ENCODE measurements at regions not wholly inside any gene's neighbourhood (a gene's known extent, or its start where the extent isn't known, plus 50 kb on each side); places are given as distances from the start of the nearest gene placed in this dataset.

GRCh38 chr1:117783606-117784396 lies 145.6 kb downstream of the GDAP2 start:
- no TSS peak for BruUV-seq (replicated peaks)
- CTCF ChIA-PET, result no interaction called here

GRCh38 chr1:117788014-117788413 lies 141.4 kb downstream of the GDAP2 start:
- no TSS peak for BruUV-seq (replicated peaks)
- Histone ChIP-seq H3K27ac (ENCODE audit: low read depth, low read length, poor library complexity, severe bottlenecking) (no peak overlapping the region), H3K4me3 (ENCODE audit: low read depth, low read length, poor library complexity, severe bottlenecking) (no peak overlapping the region), H3K4me1 (ENCODE audit: insufficient read depth, low read length, poor library complexity, severe bottlenecking) (no peaks in the 10 kb centered on the region), H3K36me3 (ENCODE audit: insufficient read depth, low read length, poor library complexity, severe bottlenecking) (no peaks in the 10 kb centered on the region), H3K27me3 (replicated peaks; ENCODE audit: insufficient read depth, low read depth, low read length, poor library complexity) (no peaks in the 10 kb centered on the region), H3K9me3 (ENCODE audit: low read depth, low read length, poor library complexity, severe bottlenecking) (no peaks in the 10 kb centered on the region)
- ChIA-PET CTCF (no interaction called here), POLR2A (ENCODE audit: low non-redundant PET) (no interaction called here)
- DNase-seq (ENCODE audit: low spot score), result no peak
- TF ChIP-seq EZH2 (IDR thresholded peaks at IDR 0.05; ENCODE audit: borderline replicate concordance, low read depth, low read length, poor library complexity, severe bottlenecking), result no peak
- TF ChIP-seq CTCF (conservative IDR thresholded peaks at IDR 0.05; ENCODE audit: low read depth, low read length), result no peak
- intact Hi-C loops (cut with micrococcal nuclease; ENCODE audit: unreplicated experiment), result no loop called here

More at GRCh38 chr1:117783606-117784396, 145.6 kb downstream of the GDAP2 start:
- H3K4me3 ChIP-seq (ENCODE audit: low read depth, low read length, poor library complexity, severe bottlenecking), result no peak overlapping the region
- no peaks in the 10 kb centered on the region for H3K4me1 ChIP-seq (ENCODE audit: insufficient read depth, low read length, poor library complexity, severe bottlenecking)
- H3K27me3 ChIP-seq (replicated peaks; ENCODE audit: insufficient read depth, low read depth, low read length, poor library complexity), result no peaks in the 10 kb centered on the region
- no peak overlapping the region for H3K27ac ChIP-seq (ENCODE audit: low read depth, low read length, poor library complexity, severe bottlenecking)
- DNase-seq (ENCODE audit: low spot score), result no peak
- TF ChIP-seq EZH2 (IDR thresholded peaks at IDR 0.05; ENCODE audit: borderline replicate concordance, low read depth, low read length, poor library complexity, severe bottlenecking), result no peak
- no peak for TF ChIP-seq CTCF (conservative IDR thresholded peaks at IDR 0.05; ENCODE audit: low read depth, low read length)
- no peaks in the 10 kb centered on the region for H3K36me3 ChIP-seq (ENCODE audit: insufficient read depth, low read length, poor library complexity, severe bottlenecking)
- POLR2A ChIA-PET (ENCODE audit: low non-redundant PET), result no interaction called here
- no peaks in the 10 kb centered on the region for H3K9me3 ChIP-seq (ENCODE audit: low read depth, low read length, poor library complexity, severe bottlenecking)
- intact Hi-C loops (cut with micrococcal nuclease; ENCODE audit: unreplicated experiment), result no loop called here

GRCh38 chr1:117793413-117793812 lies 136.0 kb downstream of the GDAP2 start:
- no peak for DNase-seq (ENCODE audit: low spot score)
- ChIA-PET POLR2A (ENCODE audit: low non-redundant PET) (no interaction called here), CTCF (no interaction called here)
- Histone ChIP-seq H3K4me3 (ENCODE audit: low read depth, low read length, poor library complexity, severe bottlenecking) (no peak overlapping the region), H3K4me1 (ENCODE audit: insufficient read depth, low read length, poor library complexity, severe bottlenecking) (no peaks in the 10 kb centered on the region), H3K27me3 (replicated peaks; ENCODE audit: insufficient read depth, low read depth, low read length, poor library complexity) (no peaks in the 10 kb centered on the region), H3K9me3 (ENCODE audit: low read depth, low read length, poor library complexity, severe bottlenecking) (no peaks in the 10 kb centered on the region), H3K27ac (ENCODE audit: low read depth, low read length, poor library complexity, severe bottlenecking) (no peak overlapping the region), H3K36me3 (ENCODE audit: insufficient read depth, low read length, poor library complexity, severe bottlenecking) (no peaks in the 10 kb centered on the region)
- TF ChIP-seq CTCF (conservative IDR thresholded peaks at IDR 0.05; ENCODE audit: low read depth, low read length), result no peak
- no peak for TF ChIP-seq EZH2 (IDR thresholded peaks at IDR 0.05; ENCODE audit: borderline replicate concordance, low read depth, low read length, poor library complexity, severe bottlenecking)
- intact Hi-C loops (cut with micrococcal nuclease; ENCODE audit: unreplicated experiment), result no loop called here
- BruUV-seq (replicated peaks), result no TSS peak
